H1 (cell line): ENCODE measurements at regions not wholly inside any gene's neighbourhood (a gene's known extent, or its start where the extent isn't known, plus 50 kb on each side); places are given as distances from the start of the nearest gene placed in this dataset.

ENCODE experiments used
- CTCF ChIA-PET: fragments of 300-600 bp; sonication (Branson Sonifier 250); formaldehyde crosslinking; loops from one replicate; lab custom pipeline; 2021; ENCODE audit not compliant: partially characterized antibody; lab: Charles Lee
- POLR2A ChIA-PET: fragments of 300-600 bp; sonication (Branson Sonifier 250); formaldehyde crosslinking; loops from one replicate; lab custom pipeline; 2021; ENCODE audit warnings: inconsistent platforms; ENCODE audit not compliant: partially characterized antibody; lab: Charles Lee
- DNase-seq, 2 experiments: peaks; one replicate each; pipeline versions ENCODE4 v3.0.0 to v3.0.0-alpha.2; 2010 to 2022; ENCODE audit warnings: low spot score in 2 of 2, low read depth in 1 of 2, mixed read lengths in 1 of 2
- FAIRE-seq: peaks from 2 replicates; lab custom pipeline; 2011; peaks lifted over from hg19 to GRCh38; lab: Jason Lieb, UNC
- H2AFZ ChIP-seq: 2 replicates; pipeline ENCODE4 v1.8.1; 2012; ENCODE audit warnings: low read length, inconsistent platforms
- H2AK5ac ChIP-seq: 2 replicates; pipeline ENCODE4 v1.6.1; 2013; ENCODE audit warnings: low read depth, low read length
- H2BK120ac ChIP-seq: replicated peaks from 2 replicates; pipeline ENCODE3; 2013; ENCODE audit warnings: low read depth, low read length, inconsistent platforms
- H2BK12ac ChIP-seq: 2 replicates; pipeline ENCODE4 v1.6.1; 2013; ENCODE audit warnings: low read depth, low read length
- H2BK15ac ChIP-seq: 2 replicates; pipeline ENCODE4 v1.6.1; 2013; ENCODE audit warnings: low read length
- H2BK20ac ChIP-seq: 2 replicates; pipeline ENCODE4 v1.6.1; 2013; ENCODE audit warnings: low read length
- H2BK5ac ChIP-seq: 2 replicates; pipeline ENCODE4 v1.6.1; 2013; ENCODE audit warnings: low read depth, low read length
- H3K14ac ChIP-seq: 2 replicates; pipeline ENCODE4 v1.6.1; 2013; ENCODE audit warnings: inconsistent platforms; ENCODE audit not compliant: insufficient read length
- H3K18ac ChIP-seq: 2 replicates; pipeline ENCODE4 v1.6.1; 2013; ENCODE audit warnings: low read length; ENCODE audit errors: extremely low read depth
- H3K23ac ChIP-seq: 2 replicates; pipeline ENCODE4 v1.6.1; 2013; ENCODE audit warnings: inconsistent platforms; ENCODE audit not compliant: insufficient read length
- H3K23me2 ChIP-seq: 2 replicates; pipeline ENCODE4 v1.6.1; 2013; ENCODE audit warnings: low read depth, low read length
- H3K27ac ChIP-seq: 2 replicates; pipeline ENCODE4 v1.6.1; 2011; ENCODE audit warnings: low read depth, low read length, inconsistent platforms
- H3K27me3 ChIP-seq, 4 experiments: replicated peaks in 1 of 4; 1 replicate in 1 of 4; 2 replicates in 3 of 4; pipeline versions ENCODE4 v1.6.1 to v1.8.1; 2011 to 2013; ENCODE audit warnings: low read length in 3 of 4, mild to moderate bottlenecking in 3 of 4, inconsistent platforms in 2 of 4, mixed read lengths in 2 of 4, moderate library complexity in 1 of 4; ENCODE audit not compliant: control insufficient read depth in 3 of 4, insufficient read depth in 3 of 4; ENCODE audit errors: extremely low read depth in 1 of 4
- H3K36me3 ChIP-seq, 4 experiments: 2 replicates each; pipeline versions ENCODE4 v1.6.1 to v1.8.1; 2011 to 2013; ENCODE audit warnings: mild to moderate bottlenecking in 4 of 4, low read length in 3 of 4, moderate library complexity in 2 of 4, control low read depth in 1 of 4, inconsistent platforms in 1 of 4; ENCODE audit not compliant: insufficient read depth in 4 of 4, control insufficient read depth in 2 of 4
- H3K4ac ChIP-seq: replicated peaks from 2 replicates; pipeline ENCODE3; 2013; ENCODE audit warnings: low read length, low read depth, mixed read lengths, inconsistent platforms; ENCODE audit not compliant: insufficient read length
- H3K4me1 ChIP-seq, 4 experiments: replicated peaks in 1 of 4; 1 replicate in 1 of 4; 2 replicates in 3 of 4; pipeline versions ENCODE4 v1.6.1 to v1.8.1; 2011 to 2013; ENCODE audit warnings: low read length in 3 of 4, inconsistent platforms in 2 of 4, mixed read lengths in 1 of 4; ENCODE audit not compliant: insufficient read depth in 4 of 4, control insufficient read depth in 3 of 4
- H3K4me2 ChIP-seq, 2 experiments: 2 replicates each; pipeline versions ENCODE4 v1.6.1 to v1.8.1; 2011 to 2013; ENCODE audit warnings: low read depth in 2 of 2, low read length in 2 of 2, control low read depth in 1 of 2, inconsistent platforms in 1 of 2, mild to moderate bottlenecking in 1 of 2; ENCODE audit not compliant: insufficient read depth in 1 of 2
- H3K4me3 ChIP-seq, 4 experiments: fragments of 200-600, 300-600 bp in 1 of 4; sonication (generic), shearing (Covaris generic), sonication (Bioruptor Twin) in 1 of 4; 2 replicates each; pipeline versions ENCODE4 v1.5.1 to v1.8.1; 2011 to 2016; ENCODE audit warnings: low read length in 4 of 4, low read depth in 3 of 4, control low read depth in 2 of 4, inconsistent platforms in 2 of 4, mild to moderate bottlenecking in 2 of 4, mixed read lengths in 1 of 4, moderate library complexity in 1 of 4; ENCODE audit not compliant: insufficient read depth in 2 of 4; ENCODE audit errors: extremely low read depth in 1 of 4
- H3K56ac ChIP-seq: replicated peaks from 2 replicates; pipeline ENCODE3; 2013; ENCODE audit warnings: low read depth, mild to moderate bottlenecking, mixed read lengths, low read length, inconsistent platforms; ENCODE audit not compliant: insufficient read length
- H3K79me1 ChIP-seq: 2 replicates; pipeline ENCODE4 v1.6.1; 2013; ENCODE audit warnings: low read depth, low read length, control low read depth
- H3K79me2 ChIP-seq, 2 experiments: 2 replicates each; pipeline versions ENCODE4 v1.6.1 to v1.8.1; 2012 to 2013; ENCODE audit warnings: low read length in 2 of 2, mild to moderate bottlenecking in 2 of 2, inconsistent platforms in 1 of 2; ENCODE audit not compliant: insufficient read depth in 2 of 2, control insufficient read depth in 1 of 2
- H3K9ac ChIP-seq, 4 experiments: replicated peaks in 1 of 4; 1 replicate in 1 of 4; 2 replicates in 3 of 4; pipeline versions ENCODE4 v1.6.1 to v1.8.1; 2011 to 2013; ENCODE audit warnings: low read depth in 3 of 4, low read length in 3 of 4, control low read depth in 2 of 4, mild to moderate bottlenecking in 2 of 4, moderate library complexity in 2 of 4, inconsistent platforms in 1 of 4; ENCODE audit errors: extremely low read depth in 1 of 4
- H3K9me3 ChIP-seq, 2 experiments: 2 replicates each; pipeline versions ENCODE4 v1.6.1 to v1.8.1; 2012 to 2013; ENCODE audit warnings: mild to moderate bottlenecking in 2 of 2, moderate library complexity in 2 of 2, control low read depth in 1 of 2, inconsistent platforms in 1 of 2, low read depth in 1 of 2, low read length in 1 of 2, mixed read lengths in 1 of 2; ENCODE audit not compliant: insufficient read depth in 2 of 2
- H4K20me1 ChIP-seq, 2 experiments: replicated peaks in 1 of 2; 2 replicates each; pipeline versions ENCODE3 to v1.8.1; 2011 to 2013; ENCODE audit warnings: inconsistent platforms in 2 of 2, low read length in 2 of 2, mild to moderate bottlenecking in 1 of 2; ENCODE audit not compliant: insufficient read depth in 2 of 2, control insufficient read depth in 1 of 2
- H4K5ac ChIP-seq: 2 replicates; pipeline ENCODE4 v1.6.1; 2013; ENCODE audit warnings: low read length, low read depth, mixed read lengths, inconsistent platforms; ENCODE audit not compliant: insufficient read length
- H4K8ac ChIP-seq: 2 replicates; pipeline ENCODE4 v1.8.0; 2013; ENCODE audit warnings: mild to moderate bottlenecking, moderate library complexity, low read length, inconsistent platforms; ENCODE audit not compliant: insufficient read depth; ENCODE audit errors: extremely low read depth
- H4K91ac ChIP-seq: replicated peaks from 2 replicates; pipeline ENCODE3; 2013; ENCODE audit warnings: low read length, mixed read lengths, inconsistent platforms; ENCODE audit not compliant: insufficient read length
- ATF2 ChIP-seq: IDR thresholded peaks from 2 replicates; pipeline ENCODE4 v1.6.1; 2012; ENCODE audit warnings: low read length, inconsistent platforms
- BACH1 ChIP-seq: IDR thresholded peaks from 2 replicates; pipeline ENCODE4 v1.6.1; 2012; ENCODE audit warnings: low read length, improper control_type of control experiment
- BCL11A ChIP-seq, 2 experiments: IDR thresholded peaks; one replicate each; pipeline ENCODE4 v1.6.1; 2011; ENCODE audit warnings: low read depth in 2 of 2, low read length in 2 of 2, mild to moderate bottlenecking in 2 of 2
- CREB1 ChIP-seq: IDR thresholded peaks from 2 replicates; pipeline ENCODE4 v1.6.1; 2012; ENCODE audit warnings: inconsistent platforms
- GTF2F1 ChIP-seq: IDR thresholded peaks from 2 replicates; pipeline ENCODE4 v1.6.1; 2012; ENCODE audit warnings: low read depth, low read length, improper control_type of control experiment, borderline replicate concordance
- JUND ChIP-seq: IDR thresholded peaks from 2 replicates; pipeline ENCODE4 v1.6.1; 2011; ENCODE audit warnings: mild to moderate bottlenecking, improper control_type of control experiment, low read length
- MAFK ChIP-seq: IDR thresholded peaks from 2 replicates; pipeline ENCODE4 v1.6.1; 2012; ENCODE audit warnings: low read depth, mild to moderate bottlenecking, improper control_type of control experiment, low read length
- POLR2AphosphoS5 ChIP-seq: IDR thresholded peaks from 2 replicates; pipeline ENCODE4 v1.6.1; 2011; ENCODE audit warnings: low read depth, low read length
- TCF12 ChIP-seq: IDR thresholded peaks from 2 replicates; pipeline ENCODE4 v1.6.1; 2011; ENCODE audit warnings: low read depth, mild to moderate bottlenecking, low read length
- WGBS, 2 experiments: shearing (Covaris generic) in 1 of 2; methylation state at CpG; one replicate each; pipeline versions ENCODE4 v1.1.6 to v1.1.7; 2013 to 2015; ENCODE audit warnings: low lambda C conversion rate in 2 of 2, mixed read lengths in 2 of 2, inconsistent platforms in 1 of 2, low coverage in 1 of 2, missing lambda C conversion rate in 1 of 2; ENCODE audit not compliant: insufficient replicate concordance in 2 of 2, insufficient coverage in 1 of 2, insufficient read length in 1 of 2; ENCODE audit errors: extremely low coverage in 1 of 2, missing lambda C conversion rate in 1 of 2; 5-methylcytosine and 5-hydroxymethylcytosine counted together

GRCh38 chr10:10364902-10365301 lies 652.8 kb upstream of the CELF2 start:
- H2BK120ac ChIP-seq, result no peak overlapping the region
- H3K36me3 ChIP-seq, result no peaks in the 10 kb centered on the region
- no peak overlapping the region for H2BK5ac ChIP-seq
- ChIA-PET POLR2A (no interaction called here), CTCF (interaction anchor here (1.8 kb wide), 1 partner anchor 11 kb away, joined by 7 read pairs; no protein-coding TSS in a partner anchor)
- H3K79me1 ChIP-seq, result no peaks in the 10 kb centered on the region
- no peaks in the 10 kb centered on the region for H3K27me3 ChIP-seq
- H2BK15ac ChIP-seq, result no peak overlapping the region
- H2BK12ac ChIP-seq, result no peak overlapping the region
- DNase-seq (no peak), FAIRE-seq (no peak)
- no peak overlapping the region for H3K4me2 ChIP-seq
- no peak overlapping the region for H4K5ac ChIP-seq
- no peak overlapping the region for H4K8ac ChIP-seq
- H3K18ac ChIP-seq, result no peak overlapping the region
- no peak overlapping the region for H3K4ac ChIP-seq
- H3K23me2 ChIP-seq, result no peaks in the 10 kb centered on the region
- H3K4me1 ChIP-seq, result peaks cover 0 to 15% (median 9%) of the 10 kb centered on the region in 4 experiments; a peak in 4 of 7 replicates
- no peak overlapping the region for H2BK20ac ChIP-seq
- TF ChIP-seq ATF2 (no peak), GTF2F1 (no peak), BCL11A (IDR thresholded peaks at IDR 0.05; ENCODE audit: low read depth in 2 of 2, low read length in 2 of 2) (no peak), BACH1 (no peak), JUND (no peak), POLR2AphosphoS5 (no peak), MAFK (no peak), TCF12 (no peak), CREB1 (no peak)
- H3K23ac ChIP-seq, result no peak overlapping the region
- no peaks in the 10 kb centered on the region for H3K79me2 ChIP-seq
- H3K4me3 ChIP-seq, result no peak overlapping the region
- no peaks in the 10 kb centered on the region for H3K9me3 ChIP-seq
- no peak overlapping the region for H3K14ac ChIP-seq
- H3K56ac ChIP-seq, result no peak overlapping the region
- no peak overlapping the region for H2AFZ ChIP-seq
- H2AK5ac ChIP-seq, result no peak overlapping the region
- H4K91ac ChIP-seq, result no peak overlapping the region
- 89% methylated on average over 2 of the region's 2 CpGs; no CpG with 5 or more reads in 1 of the 2 experiments for WGBS, 2 experiments
- no peak overlapping the region for H3K27ac ChIP-seq
- no peaks in the 10 kb centered on the region for H4K20me1 ChIP-seq
- no peak overlapping the region for H3K9ac ChIP-seq
